ENCODE measurements at regions not wholly inside any gene's neighbourhood (a gene's known extent, or its start where the extent isn't known, plus 50 kb on each side); places are given as distances from the start of the nearest gene placed in this dataset.

- DNase-seq = no peak
These were observed 142.0 kb downstream of the PTPN20 start for GRCh38 chr10:47053081-47053798.

GRCh38 chr10:47054974-47055373 lies 143.7 kb downstream of the PTPN20 start:
- DNase-seq = no peak

GRCh38 chr10:47055386-47056246 lies 144.4 kb downstream of the PTPN20 start:
- peak; percentile 18 for DNase-seq

GRCh38 chr10:47056247-47056510 lies 145.0 kb downstream of the PTPN20 start:
- no peak for DNase-seq

GRCh38 chr10:47057471-47057870 lies 146.2 kb downstream of the PTPN20 start:
- no peak for DNase-seq

- no peak for DNase-seq
These were observed 146.9 kb downstream of the PTPN20 start for GRCh38 chr10:47058032-47058702.

GRCh38 chr10:47058961-47059391 lies 147.7 kb downstream of the PTPN20 start:
- no peak for DNase-seq

GRCh38 chr10:47059606-47060311 lies 148.5 kb downstream of the PTPN20 start:
- no peak for DNase-seq

- DNase-seq = no peak
These were observed 149.1 kb downstream of the PTPN20 start for GRCh38 chr10:47060356-47060755.

- no peak for DNase-seq
These were observed 149.8 kb downstream of the PTPN20 start for GRCh38 chr10:47060993-47061500.

GRCh38 chr10:47061776-47062175 lies 150.5 kb downstream of the PTPN20 start:
- no peak for DNase-seq

GRCh38 chr10:47062441-47063200 lies 151.4 kb downstream of the PTPN20 start:
- peak; percentile 10 for DNase-seq

GRCh38 chr10:47063858-47064257 lies 152.6 kb downstream of the PTPN20 start:
- DNase-seq = no peak

GRCh38 chr10:47065903-47066302 lies 154.7 kb downstream of the PTPN20 start:
- DNase-seq = no peak

GRCh38 chr10:47067949-47068940 lies 157.0 kb downstream of the PTPN20 start:
- DNase-seq = no peak

- DNase-seq = no peak
These were observed 159.3 kb downstream of the PTPN20 start for GRCh38 chr10:47070541-47070940.

GRCh38 chr10:47071891-47072290 lies 160.7 kb downstream of the PTPN20 start:
- no peak for DNase-seq

- DNase-seq = no peak
These were observed 162.7 kb downstream of the PTPN20 start for GRCh38 chr10:47073967-47074366.

- peak; percentile 38 for DNase-seq
These were observed 165.7 kb downstream of the PTPN20 start for GRCh38 chr10:47076949-47077361.

- DNase-seq = no peak
These were observed 166.2 kb downstream of the PTPN20 start for GRCh38 chr10:47077386-47077785.

- no peak for DNase-seq
These were observed 166.7 kb downstream of the PTPN20 start for GRCh38 chr10:47077941-47078340.

All from suppressor macrophage treated with lipopolysaccharide for 4 hours (primary cell).